Skeletal muscle cell (primary cell): ENCODE measurements at regions not wholly inside any gene's neighbourhood (a gene's known extent, or its start where the extent isn't known, plus 50 kb on each side); places are given as distances from the start of the nearest gene placed in this dataset.

ENCODE experiments used
- DNase-seq: peaks from one replicate; pipeline ENCODE4 v3.0.0-alpha.2; 2010; ENCODE audit warnings: low read depth
- H3K4me3 ChIP-seq: 2 replicates; pipeline ENCODE4 v1.5.1; 2011; ENCODE audit warnings: low read depth, mild to moderate bottlenecking, control low read depth, low read length, moderate library complexity

DNA sequence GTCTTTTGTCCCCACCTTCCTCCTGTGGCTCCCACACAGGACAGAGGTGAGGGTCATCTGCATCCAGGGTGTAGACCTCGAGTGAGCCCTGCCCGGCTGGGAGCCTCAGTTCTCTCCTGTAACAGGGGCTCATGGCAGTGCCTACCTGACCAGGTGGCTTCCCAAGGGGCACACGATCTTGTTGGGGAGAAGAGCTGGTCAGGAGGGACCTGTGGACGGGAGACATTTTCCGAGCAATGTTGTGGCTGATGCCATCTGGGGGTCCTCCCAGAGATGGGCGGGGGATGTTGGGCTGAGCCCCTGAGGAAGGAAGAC is 51.9 kb downstream of the CEBPB start:
- DNase-seq, result no peak
- H3K4me3 ChIP-seq, result no peak overlapping the region

DNA sequence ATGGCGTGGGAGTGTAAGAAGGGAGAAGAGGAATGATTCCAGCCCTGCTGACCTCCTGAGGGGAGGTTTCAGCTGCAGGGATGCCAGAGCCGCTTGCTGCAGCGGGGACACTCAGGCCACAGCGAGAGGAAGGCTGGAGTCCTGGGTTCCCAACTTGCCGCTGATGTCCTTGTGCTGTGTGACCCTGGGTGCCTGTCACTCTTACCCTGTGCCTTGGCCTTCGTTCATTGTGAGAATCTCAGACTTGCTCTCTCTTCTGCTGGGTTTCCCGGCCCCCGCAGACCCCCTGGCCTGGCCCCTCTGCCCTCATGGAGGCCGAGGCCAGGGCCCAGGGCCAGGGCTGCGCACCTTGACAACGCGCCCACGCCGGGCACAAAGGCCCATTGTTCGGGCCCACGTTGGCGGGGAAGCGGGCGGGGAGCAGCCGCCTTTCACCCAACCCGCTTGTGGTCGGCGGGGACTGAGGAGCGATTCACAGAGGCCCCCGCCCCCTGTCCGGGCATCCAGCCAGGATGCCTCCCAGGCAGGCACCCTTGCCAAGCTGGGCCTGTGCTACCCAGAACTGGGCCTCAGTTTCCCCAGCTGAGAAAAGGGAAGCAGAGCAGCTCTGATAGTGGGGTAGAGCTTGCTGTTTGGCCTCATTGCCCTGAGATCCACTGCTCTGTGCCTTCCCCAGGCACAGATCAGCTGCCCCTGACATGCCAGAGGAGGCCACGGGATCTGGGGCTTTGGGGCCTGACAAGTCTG is 52.4 kb downstream of the CEBPB start:
- DNase-seq, result no peak
- H3K4me3 ChIP-seq, result no peak overlapping the region

DNA sequence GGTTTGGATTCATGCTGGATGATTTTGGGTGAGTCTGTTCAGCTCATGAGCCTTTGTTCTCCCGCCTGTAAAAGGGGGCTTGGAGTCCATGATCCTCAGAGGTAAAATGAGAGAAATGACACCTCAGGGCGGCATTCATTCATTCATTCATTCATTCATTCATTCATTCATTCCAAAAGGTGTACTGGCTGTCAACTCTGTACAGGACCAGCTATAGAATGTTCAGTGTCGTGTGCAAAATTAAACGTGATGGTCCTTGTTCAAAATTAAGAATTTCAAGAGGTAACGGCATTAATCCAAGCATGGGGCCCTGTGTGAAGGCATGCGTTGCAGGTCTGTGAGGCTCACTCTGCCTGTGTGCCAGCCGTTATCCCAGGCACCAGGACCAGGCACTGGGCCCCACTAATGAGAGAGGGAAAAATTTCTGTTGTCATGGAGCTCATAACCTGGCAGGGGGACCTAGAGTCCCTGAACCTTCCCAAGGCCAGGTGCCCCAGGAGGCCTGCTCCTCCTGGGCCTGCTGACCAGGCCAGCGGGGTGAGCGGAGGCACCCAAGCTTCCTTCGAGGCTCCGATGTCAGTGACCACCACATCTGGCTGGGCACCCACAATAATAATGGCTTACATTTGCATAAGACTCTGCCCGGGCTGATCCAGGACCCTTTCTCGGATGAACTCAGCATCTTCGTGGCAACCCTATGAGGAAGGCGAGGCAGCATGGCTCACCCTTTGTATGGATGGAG is 53.2 kb downstream of the CEBPB start:
- H3K4me3 ChIP-seq, result no peak overlapping the region
- DNase-seq, result no peak

DNA sequence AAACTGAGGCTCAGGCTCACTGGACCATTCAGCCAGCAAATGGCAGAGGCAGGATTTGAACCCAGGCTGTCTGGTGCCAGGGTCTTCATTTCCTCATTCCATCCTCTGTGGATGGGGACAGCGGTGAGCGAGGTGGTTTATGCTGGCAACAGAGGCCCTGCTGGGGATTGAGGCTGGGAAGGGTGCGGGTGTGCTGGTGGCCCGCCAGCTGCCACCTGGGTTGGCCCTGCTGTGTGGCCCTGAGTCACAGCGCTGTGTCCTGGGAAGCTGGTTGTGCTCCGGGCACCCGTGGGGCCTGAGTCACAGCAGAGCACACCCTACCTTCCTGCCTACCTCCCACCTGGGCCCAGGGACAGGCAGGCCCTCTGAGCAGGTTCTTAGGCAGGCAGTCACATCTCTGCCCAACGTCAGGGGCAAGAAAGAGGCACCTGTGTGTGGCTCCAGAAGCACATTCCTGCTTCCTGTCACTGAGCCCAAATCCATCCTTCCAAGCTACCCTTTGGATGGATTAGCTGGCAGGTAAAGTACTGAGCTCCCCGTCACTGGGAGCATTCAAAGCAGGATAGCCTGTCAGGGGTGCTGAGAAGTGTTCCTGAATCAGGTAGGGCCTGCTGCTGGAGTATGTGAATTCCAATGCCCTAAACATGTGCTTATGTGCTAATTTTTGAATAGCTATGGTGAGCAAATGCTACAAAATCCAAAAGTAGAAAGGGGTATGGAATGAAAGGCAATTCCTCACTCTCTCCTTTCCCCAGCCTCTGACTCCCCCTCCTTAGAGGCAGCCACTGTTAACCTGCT is 53.9 kb downstream of the CEBPB start:
- H3K4me3 ChIP-seq, result no peak overlapping the region
- DNase-seq, result no peak

DNA sequence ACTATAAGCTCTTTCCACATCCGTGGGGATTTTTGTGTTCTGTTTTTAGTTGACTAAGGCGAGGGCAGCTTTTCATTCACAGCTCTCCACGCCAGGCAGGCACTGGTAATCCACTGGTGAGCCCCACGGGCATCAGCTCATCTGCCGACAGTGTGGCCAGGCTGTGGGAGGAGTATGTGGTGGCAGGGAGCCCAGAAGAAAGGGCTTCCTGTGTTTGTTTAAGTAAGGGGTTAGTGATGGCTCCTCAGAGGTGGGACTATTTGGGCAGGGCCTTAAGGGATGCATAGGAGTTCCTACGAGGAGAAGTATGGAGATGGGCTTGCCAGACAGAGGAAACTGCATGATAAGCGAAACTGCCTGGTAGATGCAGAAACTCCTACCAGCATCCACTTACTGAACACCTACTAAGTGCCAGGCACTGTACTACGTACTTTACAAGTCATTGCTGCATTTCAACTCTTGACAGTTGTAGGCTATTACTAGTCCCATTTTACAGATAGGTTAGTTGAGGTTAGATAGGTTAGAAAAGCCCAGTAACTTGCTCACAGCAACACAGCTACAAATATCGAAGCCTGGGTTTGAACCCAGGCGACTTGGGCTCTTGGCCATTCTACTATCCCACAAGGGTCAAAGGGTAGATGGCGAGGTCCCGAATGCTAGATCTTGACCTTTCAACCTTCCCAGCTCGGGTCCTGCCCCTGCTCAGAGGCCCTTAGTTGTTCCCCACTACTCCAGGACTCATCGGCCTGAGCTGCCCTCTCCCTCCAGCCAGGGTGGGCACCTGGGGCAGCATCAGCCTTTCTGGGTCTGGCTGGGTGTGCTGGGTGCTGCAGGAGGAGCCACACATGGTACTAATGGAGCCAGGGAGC is 55.1 kb downstream of the CEBPB start:
- H3K4me3 ChIP-seq, result no peak overlapping the region
- DNase-seq, result no peak

DNA sequence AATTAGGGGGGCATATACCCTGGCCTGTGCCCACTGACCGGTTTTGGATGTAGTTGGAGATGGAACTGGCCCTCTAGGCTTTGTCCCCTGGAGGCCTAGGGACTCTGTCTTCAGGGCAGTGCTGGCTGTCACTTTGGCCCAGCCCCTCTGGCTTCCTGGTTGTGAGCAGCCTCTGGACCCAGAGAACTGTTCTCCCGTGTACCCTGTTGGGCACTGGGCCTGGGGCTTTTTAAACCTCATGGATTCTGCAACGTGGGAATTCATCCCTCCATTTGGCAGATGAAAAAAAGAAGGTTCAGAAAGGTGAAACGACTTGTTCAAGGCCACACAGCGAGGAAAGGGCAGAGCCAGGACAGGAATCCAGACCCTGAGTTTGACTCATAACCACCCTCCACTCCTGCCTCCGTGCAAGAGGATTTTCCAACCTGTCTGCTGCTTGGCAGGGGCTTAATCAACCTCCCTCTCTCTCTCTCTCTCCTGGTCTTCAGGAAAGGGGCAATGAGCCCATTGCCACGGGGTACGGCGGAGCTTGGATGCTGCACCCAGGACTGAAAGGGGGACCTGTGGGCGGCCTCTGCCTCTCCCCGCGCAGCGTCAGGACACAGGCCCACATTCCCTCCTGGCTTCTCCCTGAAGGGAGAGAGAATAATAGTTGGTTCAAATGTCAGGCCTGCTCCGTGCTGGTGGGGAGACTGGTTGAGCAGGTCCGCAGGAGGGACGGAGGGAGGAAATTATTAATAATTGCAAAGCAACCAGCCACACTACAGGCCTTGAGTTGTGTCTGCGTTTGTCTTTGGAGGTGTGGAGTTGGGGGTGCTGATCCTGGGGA is 56.0 kb downstream of the CEBPB start:
- H3K4me3 ChIP-seq, result no peak overlapping the region
- DNase-seq, result no peak

DNA sequence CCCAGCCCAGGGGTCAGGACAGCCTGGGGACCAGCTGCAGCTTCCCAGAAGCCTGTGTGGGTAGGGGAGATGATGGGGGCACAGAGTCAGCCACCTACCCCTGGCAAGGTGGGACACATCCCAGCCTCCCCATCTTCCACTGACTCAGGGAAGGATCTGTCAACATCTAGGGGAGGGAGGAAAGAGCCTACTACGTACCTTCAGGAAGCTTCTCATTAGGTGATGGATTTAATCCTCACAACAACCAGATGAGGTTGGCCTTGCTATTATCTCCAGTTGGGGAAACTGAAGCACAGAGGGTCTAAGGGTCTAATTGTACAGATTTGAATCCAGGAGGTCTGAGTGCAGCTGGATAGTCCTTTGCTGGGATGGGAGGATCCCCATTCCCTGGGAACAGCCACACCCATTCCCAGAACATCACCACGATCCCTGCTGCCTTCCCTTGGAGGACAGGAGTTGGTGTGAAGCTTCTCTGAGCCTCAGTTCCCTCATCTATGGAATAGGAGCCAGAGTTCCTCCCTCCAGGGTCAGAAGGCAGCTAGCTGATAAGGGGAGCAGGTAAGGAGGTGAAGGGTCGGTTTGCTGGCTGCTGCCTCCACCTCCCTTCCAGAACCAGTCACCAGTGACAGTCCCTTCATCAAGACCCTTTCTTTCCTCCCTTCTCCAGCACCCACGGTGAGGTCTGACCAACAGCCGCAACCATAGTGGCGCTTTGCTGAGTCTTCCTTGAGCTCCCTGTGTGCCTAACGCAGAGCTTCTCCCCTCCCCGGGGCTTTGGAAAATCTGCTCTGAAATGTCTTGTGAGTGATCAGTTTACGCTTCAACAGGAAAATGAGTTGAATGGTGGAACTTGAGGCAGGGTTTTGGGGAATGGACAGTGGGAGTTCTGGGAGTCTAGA is 56.8 kb downstream of the CEBPB start:
- no peak for DNase-seq
- no peak overlapping the region for H3K4me3 ChIP-seq

DNA sequence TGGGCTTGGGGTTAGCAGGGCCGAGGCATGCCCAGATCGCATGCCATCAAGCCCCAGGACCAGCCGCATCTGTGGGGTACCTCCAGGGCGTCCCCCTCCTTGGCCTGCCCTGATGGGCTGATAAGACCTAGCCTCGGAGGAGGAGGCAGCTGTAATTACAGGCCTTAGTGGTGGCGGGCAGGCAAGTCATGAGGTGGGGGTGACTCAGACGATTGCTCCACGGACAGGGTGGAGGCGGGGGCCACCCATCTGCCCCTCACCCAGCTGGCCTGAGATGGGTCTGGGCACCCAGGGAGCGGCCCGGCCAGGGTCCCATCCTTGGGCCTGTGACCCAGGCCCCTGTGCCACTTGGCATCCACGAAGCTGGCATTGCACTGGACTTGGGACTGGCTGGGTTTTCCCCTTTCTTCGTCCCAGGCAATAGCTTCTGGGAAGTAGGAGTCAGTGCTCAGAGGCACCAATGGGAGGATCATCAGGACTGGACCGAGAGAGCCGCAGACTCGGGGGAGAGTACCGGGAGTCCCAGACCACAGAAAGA is 57.5 kb downstream of the CEBPB start:
- H3K4me3 ChIP-seq, result no peak overlapping the region
- DNase-seq, result no peak

DNA sequence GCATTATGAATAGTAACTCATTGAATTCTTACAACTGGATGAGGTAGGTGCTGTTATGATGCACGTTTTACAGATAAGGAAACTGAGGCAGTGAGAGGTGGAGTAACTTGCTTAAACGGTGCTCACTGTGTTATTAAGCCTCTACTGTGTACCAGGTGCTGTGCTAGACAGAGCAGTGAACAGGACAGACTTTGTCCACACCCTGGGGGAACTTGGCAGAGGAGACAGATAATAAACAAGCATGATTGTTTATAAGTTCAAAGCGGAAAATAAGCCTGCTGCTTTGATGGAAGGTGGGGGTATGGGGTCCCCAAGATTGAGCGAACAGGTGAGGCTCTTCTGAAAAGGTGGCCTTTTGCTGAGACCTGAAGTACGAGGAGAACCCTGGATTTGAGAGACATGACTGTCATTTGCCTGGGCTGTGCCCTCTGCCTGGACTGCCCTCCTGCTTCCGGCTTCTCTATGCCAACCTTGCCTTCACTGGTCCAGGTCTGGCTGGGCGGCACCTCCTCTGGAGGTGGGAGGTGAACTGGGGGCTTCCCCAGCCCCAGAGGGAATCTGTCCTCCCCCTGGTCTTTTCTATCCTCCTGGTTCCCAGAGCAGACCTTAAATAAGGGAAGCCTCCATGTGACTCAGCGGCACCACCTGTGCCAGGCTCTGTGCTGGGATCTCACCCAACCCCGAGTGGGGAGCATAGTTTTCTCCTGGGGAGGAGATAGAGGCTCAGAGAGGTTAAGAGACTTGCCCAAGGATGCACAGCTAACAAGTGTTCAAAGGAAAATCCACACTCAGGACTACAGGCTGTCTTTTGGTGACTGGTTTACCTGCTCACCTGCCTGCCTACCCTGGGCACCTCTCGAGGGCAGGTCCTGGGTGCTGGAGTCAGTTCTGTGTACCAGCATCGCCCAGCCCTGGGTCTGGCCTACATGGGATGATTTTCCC is 59.1 kb downstream of the CEBPB start:
- no peak for DNase-seq
- H3K4me3 ChIP-seq, result no peak overlapping the region

DNA sequence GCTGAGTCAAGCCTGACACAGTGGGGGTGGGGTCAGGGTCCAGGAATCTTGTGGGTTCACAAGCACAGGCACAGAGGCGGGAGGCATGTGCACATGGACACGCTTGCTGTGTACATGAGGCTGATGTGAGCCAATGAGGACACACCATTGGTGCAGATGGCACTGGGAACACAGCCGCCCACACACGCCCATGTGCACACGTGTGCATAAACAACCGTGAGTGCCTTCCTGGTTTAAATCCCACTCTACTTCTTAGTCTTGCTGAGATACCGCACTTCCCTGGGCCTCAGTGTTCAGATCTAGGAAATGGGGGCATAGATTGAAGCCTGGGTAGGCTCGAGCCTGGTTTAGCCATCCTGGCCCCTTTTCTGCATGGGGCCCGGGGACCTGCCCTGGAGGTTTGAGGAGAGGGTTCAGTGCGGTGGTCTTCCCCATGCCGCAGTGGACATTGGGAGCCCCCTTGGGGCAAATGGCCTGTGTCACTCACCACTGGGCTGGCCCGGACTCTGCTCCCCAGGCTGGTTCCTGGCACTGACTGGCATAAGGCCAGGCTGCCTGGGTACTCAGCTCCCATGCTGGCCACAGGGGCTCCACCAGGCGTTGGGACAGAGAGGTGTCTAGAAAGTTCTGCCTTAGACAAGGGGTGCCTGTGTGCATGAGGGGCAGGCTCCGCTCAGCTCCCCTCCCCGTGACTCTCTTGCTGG is 60.2 kb downstream of the CEBPB start:
- H3K4me3 ChIP-seq, result no peak overlapping the region
- no peak for DNase-seq

DNA sequence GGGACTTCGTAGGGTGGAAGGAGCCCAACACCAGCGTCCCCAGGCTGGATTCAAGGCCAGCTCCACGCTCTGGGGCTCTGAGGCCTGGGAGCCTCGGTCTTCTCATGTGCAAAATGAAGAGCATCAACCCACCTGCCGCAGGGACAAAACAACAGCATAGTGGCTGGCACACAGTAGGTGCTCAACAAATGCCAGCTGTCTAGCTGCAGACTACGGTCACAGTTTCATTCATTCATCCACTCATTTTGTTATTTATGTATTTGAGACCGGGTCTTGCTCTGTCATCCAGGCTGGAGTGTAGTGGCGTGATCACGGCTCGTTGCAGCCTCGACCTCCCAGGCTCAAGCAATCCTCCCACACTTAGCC is 60.7 kb downstream of the CEBPB start:
- H3K4me3 ChIP-seq, result no peak overlapping the region
- no peak for DNase-seq

DNA sequence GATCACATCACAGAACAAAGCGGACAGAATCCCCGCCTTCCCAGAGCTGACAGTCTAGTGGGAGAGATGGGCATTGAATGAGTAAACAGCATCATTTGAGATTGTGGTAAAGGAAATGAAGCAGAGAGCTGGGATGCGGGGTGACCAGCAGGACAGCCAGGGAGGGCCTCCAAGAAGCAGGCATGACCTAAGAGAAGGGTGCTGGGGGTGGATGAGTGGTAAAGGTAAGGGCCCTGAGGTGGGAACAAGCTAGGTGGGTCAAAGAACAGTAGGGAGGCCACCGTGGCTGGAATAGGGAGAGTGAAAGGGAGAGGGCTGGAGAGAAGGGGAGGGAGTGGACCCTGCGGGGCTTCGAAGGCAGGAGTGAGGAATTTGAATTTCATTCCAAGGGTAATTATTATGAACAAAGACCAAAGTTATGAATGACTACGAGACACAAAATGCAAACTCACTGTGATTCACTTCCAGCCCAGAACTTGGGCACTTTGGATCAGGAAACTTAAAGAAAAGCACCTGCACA is 61.4 kb downstream of the CEBPB start:
- no peak for DNase-seq
- no peak overlapping the region for H3K4me3 ChIP-seq

DNA sequence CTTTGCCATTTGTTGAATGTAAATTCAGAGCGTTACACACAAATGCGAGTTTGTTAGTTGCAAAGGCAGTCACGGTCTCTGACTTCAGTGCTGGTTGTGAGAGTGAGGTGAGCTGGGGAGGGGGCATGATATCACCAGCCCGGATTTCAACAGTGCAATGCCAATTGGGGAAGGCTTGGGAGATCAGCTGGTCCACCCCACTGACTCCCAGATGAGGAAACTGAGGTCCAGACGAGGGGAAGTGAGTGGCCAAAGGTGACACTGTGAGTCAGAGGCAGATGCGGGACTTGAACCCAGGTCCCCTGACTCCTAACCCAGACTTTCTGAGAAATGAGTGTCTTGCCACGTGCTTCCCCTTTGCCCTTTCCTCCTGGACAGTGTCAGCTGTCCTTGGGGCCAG is 62.1 kb downstream of the CEBPB start:
- no peak overlapping the region for H3K4me3 ChIP-seq
- no peak for DNase-seq

DNA sequence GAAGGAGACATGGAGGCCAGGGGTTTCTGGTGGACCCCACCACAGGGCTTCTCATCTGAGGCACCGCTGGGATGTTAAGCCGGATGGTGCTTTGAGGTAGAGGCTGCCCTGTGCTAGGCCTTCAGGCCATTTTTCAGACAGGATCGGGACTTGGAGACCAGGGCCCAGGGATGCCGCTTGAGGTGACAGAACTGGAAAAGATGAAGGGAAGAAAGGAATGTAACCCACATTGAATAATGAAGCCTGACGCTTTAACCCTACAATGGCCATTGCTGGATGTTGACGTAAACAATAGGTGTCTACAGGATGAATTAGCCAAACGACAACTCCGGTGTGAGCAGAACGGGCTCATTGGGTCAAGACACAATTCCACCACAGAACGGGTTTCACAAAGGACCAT is 62.5 kb downstream of the CEBPB start:
- no peak for DNase-seq
- no peak overlapping the region for H3K4me3 ChIP-seq

DNA sequence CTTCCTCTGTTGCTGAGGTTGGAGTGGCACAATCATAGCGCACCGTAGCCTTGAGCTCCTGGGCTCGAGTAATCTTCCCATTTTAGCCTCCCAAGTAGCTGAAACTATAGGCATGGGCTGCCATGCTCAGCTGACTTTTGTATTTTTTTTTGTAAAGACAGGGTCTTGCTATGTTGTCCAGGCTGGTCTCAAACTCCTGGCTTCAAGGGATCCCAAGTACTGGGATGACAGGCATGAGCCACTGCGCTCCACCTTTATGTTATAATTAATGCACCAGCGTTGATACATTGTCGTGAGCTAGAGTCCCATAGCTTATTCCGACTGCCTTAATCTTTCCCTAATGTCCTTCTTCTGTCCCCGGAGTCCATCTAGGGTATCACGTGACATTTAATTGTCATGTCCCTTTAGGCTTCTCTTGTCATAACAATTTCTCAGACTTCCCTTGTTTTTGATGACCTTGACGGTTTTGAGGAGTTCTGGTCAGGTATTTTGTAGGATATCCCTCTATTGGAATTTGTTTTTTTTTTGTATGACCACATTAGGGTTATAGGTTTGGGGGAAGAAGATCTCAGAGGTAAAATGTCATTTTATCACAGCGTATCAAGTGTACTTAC is 63.9 kb downstream of the CEBPB start:
- H3K4me3 ChIP-seq, result no peak overlapping the region
- DNase-seq, result no peak

DNA sequence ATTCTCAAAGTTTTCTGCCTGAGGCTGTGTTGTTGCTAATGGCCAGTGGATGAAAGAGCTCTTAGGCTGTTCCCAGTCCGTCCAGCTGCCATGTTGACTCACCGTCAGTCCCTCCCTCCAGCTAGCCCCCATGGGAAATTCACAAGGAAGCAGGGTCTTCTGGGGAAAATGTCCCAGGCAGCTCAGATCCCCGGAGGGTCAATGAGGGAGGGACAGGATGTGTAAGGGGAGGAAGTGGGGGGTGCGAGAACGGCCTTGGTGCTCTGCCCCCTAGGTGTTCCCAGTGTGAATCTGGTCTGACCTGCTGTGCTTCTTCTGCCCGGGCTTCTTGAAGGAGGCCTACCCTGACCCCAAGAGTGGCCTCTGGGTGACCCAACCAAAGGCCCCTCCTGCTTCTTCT is 65.9 kb downstream of the CEBPB start:
- no peak overlapping the region for H3K4me3 ChIP-seq
- DNase-seq, result no peak
